ENCODE measurements at regions not wholly inside any gene's neighbourhood (a gene's known extent, or its start where the extent isn't known, plus 50 kb on each side); places are given as distances from the start of the nearest gene placed in this dataset.

DNA sequence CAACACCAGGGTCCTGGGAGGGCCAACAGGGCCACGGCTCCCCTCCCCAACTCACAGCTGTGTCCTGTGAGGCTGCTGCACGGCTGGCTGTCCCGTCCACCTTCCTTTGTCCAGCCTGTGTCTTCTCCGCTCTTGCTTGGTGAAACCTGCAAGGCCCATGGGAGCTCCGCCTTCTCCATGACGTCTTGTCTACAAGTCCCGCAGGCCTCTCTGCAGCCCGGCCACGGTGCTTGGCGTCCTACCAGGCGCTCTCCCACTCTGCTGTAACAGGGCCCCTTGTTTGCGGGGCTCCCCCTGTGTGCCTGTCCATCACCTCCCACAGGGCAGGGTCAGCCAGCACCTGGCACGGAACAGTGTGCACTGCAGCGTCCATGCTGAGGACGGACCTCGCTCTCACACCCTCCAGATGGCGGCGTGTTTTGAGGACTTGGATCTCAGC is 866.8 kb downstream of the TBC1D22A start:
- no peak overlapping the region for H3K4me2 ChIP-seq (replicated peaks; ENCODE audit: low read depth, low read length, poor library complexity, severe bottlenecking)
- H3K9me3 ChIP-seq (ENCODE audit: control extremely low read depth in 1 of 3, control insufficient read depth in 2 of 3, insufficient read depth in 1 of 3, low read length in 2 of 3), result peaks cover 0 to 32% (median 0%) of the 10 kb centered on the region in 3 donors
- no peaks in the 10 kb centered on the region for H3K27me3 ChIP-seq (replicated peaks in 1 of 4; ENCODE audit: control extremely low read depth in 1 of 4, control insufficient read depth in 3 of 4, insufficient read depth in 4 of 4, low read length in 3 of 4)
- H3K4me1 ChIP-seq (ENCODE audit: control insufficient read depth in 2 of 2, insufficient read depth in 2 of 2, low read length in 2 of 2), result no peaks in the 10 kb centered on the region
- H3K36me3 ChIP-seq (replicated peaks in 1 of 2; ENCODE audit: control extremely low read depth in 1 of 2, control insufficient read depth in 1 of 2, extremely low read depth in 1 of 2, insufficient read depth in 2 of 2, low read length in 1 of 2), result no peaks in the 10 kb centered on the region
- no peak for ATAC-seq (ENCODE audit: low read depth)
- Mint-ChIP-seq H3K27ac (no peak overlapping the region), H3K9me3 (ENCODE audit: insufficient read depth) (peaks cover 2% of the 10 kb centered on the region), H3K27me3 (no peaks in the 10 kb centered on the region), H3K4me1 (no peaks in the 10 kb centered on the region), H3K4me3 (no peak overlapping the region)
- H3K9ac ChIP-seq (ENCODE audit: low read length), result no peak overlapping the region
- intact Hi-C loops (cut with micrococcal nuclease), result no loop called here
- H3K79me2 ChIP-seq (ENCODE audit: control insufficient read depth, insufficient read depth, low read length), result no peaks in the 10 kb centered on the region
- no peak overlapping the region for H2AFZ ChIP-seq (ENCODE audit: insufficient read depth, low read depth, low read length, poor library complexity, severe bottlenecking)
- no peak for TF ChIP-seq EZH2 (IDR thresholded peaks at IDR 0.05; ENCODE audit: borderline replicate concordance, insufficient read depth, low read depth, low read length, poor library complexity, severe bottlenecking)
- TF ChIP-seq CTCF (IDR thresholded peaks at IDR 0.05), result no peak
- CTCF ChIA-PET, result no interaction called here
- no peaks in the 10 kb centered on the region for H4K20me1 ChIP-seq (ENCODE audit: control insufficient read depth, insufficient read depth, low read length, poor library complexity, severe bottlenecking)
- POLR2A ChIA-PET, result no interaction called here
- H3K27ac ChIP-seq (ENCODE audit: low read length in 2 of 2), result no peak overlapping the region
- H3K4me3 ChIP-seq (ENCODE audit: control extremely low read depth in 1 of 5, extremely low read depth in 1 of 5, insufficient read depth in 1 of 5, low read depth in 2 of 5, low read length in 4 of 5), result no peak overlapping the region
- no peak for DNase-seq
- WGBS (ENCODE audit: insufficient coverage), result 86% methylated on average over 18 of the region's 18 CpGs

- Mint-ChIP-seq H3K27me3 (no peaks in the 10 kb centered on the region), H3K4me3 (no peak overlapping the region), H3K4me1 (no peaks in the 10 kb centered on the region), H3K27ac (no peak overlapping the region), H3K9me3 (ENCODE audit: insufficient read depth) (no peaks in the 10 kb centered on the region)
- no peak overlapping the region for H3K27ac ChIP-seq (ENCODE audit: low read length in 2 of 2)
- no peak overlapping the region for H3K4me2 ChIP-seq (replicated peaks; ENCODE audit: low read depth, low read length, poor library complexity, severe bottlenecking)
- ChIA-PET CTCF (no interaction called here), POLR2A (no interaction called here)
- DNase-seq, result no peak
- peaks cover 0 to 31% (median 0%) of the 10 kb centered on the region in 3 donors for H3K9me3 ChIP-seq (ENCODE audit: control extremely low read depth in 1 of 3, control insufficient read depth in 2 of 3, insufficient read depth in 1 of 3, low read length in 2 of 3)
- TF ChIP-seq CTCF (IDR thresholded peaks at IDR 0.05), result no peak
- no peak for TF ChIP-seq EZH2 (IDR thresholded peaks at IDR 0.05; ENCODE audit: borderline replicate concordance, insufficient read depth, low read depth, low read length, poor library complexity, severe bottlenecking)
- no peaks in the 10 kb centered on the region for H3K36me3 ChIP-seq (replicated peaks in 1 of 2; ENCODE audit: control extremely low read depth in 1 of 2, control insufficient read depth in 1 of 2, extremely low read depth in 1 of 2, insufficient read depth in 2 of 2, low read length in 1 of 2)
- H3K4me3 ChIP-seq (ENCODE audit: control extremely low read depth in 1 of 5, extremely low read depth in 1 of 5, insufficient read depth in 1 of 5, low read depth in 2 of 5, low read length in 4 of 5), result no peak overlapping the region
- intact Hi-C loops (cut with micrococcal nuclease), result no loop called here
- no peaks in the 10 kb centered on the region for H3K79me2 ChIP-seq (ENCODE audit: control insufficient read depth, insufficient read depth, low read length)
- H3K9ac ChIP-seq (ENCODE audit: low read length), result no peak overlapping the region
- no peaks in the 10 kb centered on the region for H4K20me1 ChIP-seq (ENCODE audit: control insufficient read depth, insufficient read depth, low read length, poor library complexity, severe bottlenecking)
- H2AFZ ChIP-seq (ENCODE audit: insufficient read depth, low read depth, low read length, poor library complexity, severe bottlenecking), result no peak overlapping the region
- 97% methylated on average over 17 of the region's 17 CpGs for WGBS (ENCODE audit: insufficient coverage)
- ATAC-seq (ENCODE audit: low read depth), result no peak
- H3K4me1 ChIP-seq (ENCODE audit: control insufficient read depth in 2 of 2, insufficient read depth in 2 of 2, low read length in 2 of 2), result no peaks in the 10 kb centered on the region
- no peaks in the 10 kb centered on the region for H3K27me3 ChIP-seq (replicated peaks in 1 of 4; ENCODE audit: control extremely low read depth in 1 of 4, control insufficient read depth in 3 of 4, insufficient read depth in 4 of 4, low read length in 3 of 4)
Measured at GRCh38 chr22:47628477-47629272, 866.2 kb downstream of the TBC1D22A start.
